Endothelial cell of umbilical vein (primary cell): ENCODE measurements at regions not wholly inside any gene's neighbourhood (a gene's known extent, or its start where the extent isn't known, plus 50 kb on each side); places are given as distances from the start of the nearest gene placed in this dataset.

Source experiments
- BruUV-seq: library from RNA; stranded (reverse); fragments of 400-500 nt; replicated peaks from 2 replicates; lab custom pipeline; 2021; lab: Mats Ljungman, UMichigan
- CTCF ChIA-PET: fragments of 300-600, 350-600 bp; sonication (Branson Sonifier 250); formaldehyde crosslinking; loops from one replicate; lab custom pipeline; 2021; ENCODE audit warnings: antibody characterized with exemption, inconsistent platforms; lab: Charles Lee
- POLR2A ChIA-PET: fragments of 300-600, 350-600 bp; sonication (Branson Sonifier 250); formaldehyde crosslinking; loops from one replicate; lab custom pipeline; 2021; ENCODE audit warnings: antibody characterized with exemption, inconsistent platforms; lab: Charles Lee
- DNase-seq: peaks from one replicate; pipeline ENCODE4 v3.0.0-alpha.2; 2011; ENCODE audit warnings: low read depth, low spot score
- FAIRE-seq: peaks from 2 replicates; lab custom pipeline; 2011; peaks lifted over from hg19 to GRCh38; lab: Jason Lieb, UNC
- H2AFZ ChIP-seq: 2 replicates; pipeline ENCODE4 v1.6.0; 2012; ENCODE audit warnings: low read depth, low read length, control low read depth, inconsistent platforms
- H3K27ac ChIP-seq: 2 replicates; pipeline ENCODE4 v1.5.1; 2011; ENCODE audit warnings: low read depth, mild to moderate bottlenecking, control low read depth, low read length, moderate library complexity; ENCODE audit not compliant: insufficient read depth
- H3K27me3 ChIP-seq, 2 experiments: 2 replicates each; pipeline versions ENCODE4 v1.6.0 to v1.6.1; 2011; ENCODE audit warnings: low read length in 2 of 2, mixed read lengths in 1 of 2; ENCODE audit not compliant: control insufficient read depth in 2 of 2, insufficient read depth in 2 of 2
- H3K36me3 ChIP-seq, 2 experiments: 2 replicates in 1 of 2; 3 replicates in 1 of 2; pipeline ENCODE4 v1.5.1; 2011; ENCODE audit warnings: low read length in 2 of 2, mild to moderate bottlenecking in 1 of 2, moderate library complexity in 1 of 2; ENCODE audit not compliant: control insufficient read depth in 2 of 2, insufficient read depth in 2 of 2; ENCODE audit errors: extremely low read depth in 1 of 2
- H3K4me1 ChIP-seq: 3 replicates; pipeline ENCODE4 v1.5.1; 2011; ENCODE audit warnings: mild to moderate bottlenecking, low read length; ENCODE audit not compliant: control insufficient read depth, insufficient read depth; ENCODE audit errors: extremely low read depth
- H3K4me2 ChIP-seq: 2 replicates; pipeline ENCODE4 v1.6.1; 2011; ENCODE audit warnings: low read length, control low read depth, mixed read lengths; ENCODE audit not compliant: insufficient read depth
- H3K4me3 ChIP-seq, 3 experiments: fragments of 200-600 bp in 1 of 3; sonication (generic), shearing (Covaris generic) in 1 of 3; replicated peaks in 1 of 3; 2 replicates each; pipeline ENCODE4 v1.5.1; 2011 to 2016; ENCODE audit warnings: control low read depth in 3 of 3, low read length in 3 of 3, mild to moderate bottlenecking in 2 of 3, inconsistent platforms in 1 of 3, low read depth in 1 of 3, moderate library complexity in 1 of 3; ENCODE audit not compliant: insufficient read depth in 1 of 3
- H3K79me2 ChIP-seq: 2 replicates; pipeline ENCODE4 v1.6.0; 2012; ENCODE audit warnings: low read length, inconsistent platforms; ENCODE audit not compliant: control insufficient read depth, insufficient read depth
- H3K9ac ChIP-seq: replicated peaks from 2 replicates; pipeline ENCODE3; 2011; ENCODE audit warnings: low read length, control low read depth; ENCODE audit not compliant: insufficient read depth; ENCODE audit errors: extremely low read depth
- H3K9me1 ChIP-seq: replicated peaks from 3 replicates; pipeline ENCODE4 v1.6.0; 2011; ENCODE audit warnings: mild to moderate bottlenecking, low read length; ENCODE audit not compliant: control insufficient read depth, insufficient read depth; ENCODE audit errors: extremely low read depth
- H3K9me3 ChIP-seq: replicated peaks from 2 replicates; pipeline ENCODE4 v1.5.1; 2012; ENCODE audit warnings: low read length, inconsistent platforms; ENCODE audit not compliant: control insufficient read depth, insufficient read depth
- H4K20me1 ChIP-seq: replicated peaks from 2 replicates; pipeline ENCODE3; 2011; ENCODE audit warnings: mild to moderate bottlenecking, low read length; ENCODE audit not compliant: control insufficient read depth, insufficient read depth; ENCODE audit errors: extremely low read depth
- CTCF ChIP-seq, 2 donors: IDR thresholded peaks; 1 replicate in 1 of 2; 2 replicates in 1 of 2; pipeline ENCODE4 v1.5.1; 2011; ENCODE audit warnings: low read length in 2 of 2, mild to moderate bottlenecking in 2 of 2, moderate library complexity in 2 of 2, control low read depth in 1 of 2, inconsistent platforms in 1 of 2, low read depth in 1 of 2; ENCODE audit not compliant: insufficient read depth in 1 of 2; ENCODE audit errors: extremely low read depth in 1 of 2
- EZH2 ChIP-seq: IDR thresholded peaks from 2 replicates; pipeline ENCODE4 v1.6.1; 2012; ENCODE audit warnings: borderline replicate concordance, low read depth, mild to moderate bottlenecking, moderate library complexity, low read length, inconsistent platforms; ENCODE audit not compliant: severe bottlenecking
- FOS ChIP-seq: IDR thresholded peaks from 2 replicates; pipeline ENCODE4 v1.6.1; 2011; ENCODE audit warnings: mild to moderate bottlenecking, low read length, moderate library complexity, borderline replicate concordance; ENCODE audit not compliant: insufficient read depth
- GATA2 ChIP-seq: IDR thresholded peaks from 2 replicates; pipeline ENCODE4 v1.7.0; 2011; ENCODE audit warnings: low read depth, mild to moderate bottlenecking, moderate library complexity, mixed read lengths, low read length; ENCODE audit not compliant: insufficient read length, insufficient read depth
- JUN ChIP-seq: IDR thresholded peaks from 2 replicates; pipeline ENCODE4 v1.6.1; 2011; ENCODE audit warnings: borderline replicate concordance, low read depth; ENCODE audit not compliant: insufficient read length, insufficient read depth
- MAX ChIP-seq: IDR thresholded peaks from 2 replicates; pipeline ENCODE4 v1.6.1; 2011; ENCODE audit not compliant: insufficient read depth, insufficient read length
- MYC ChIP-seq: IDR thresholded peaks from one replicate; pipeline ENCODE4 v1.6.1; 2011; ENCODE audit warnings: mild to moderate bottlenecking, low read depth, low read length
- POLR2A ChIP-seq: IDR thresholded peaks from 2 replicates; pipeline ENCODE4 v1.6.1; 2012; ENCODE audit warnings: low read depth, mild to moderate bottlenecking, control low read depth, low read length
- POLR2AphosphoS5 ChIP-seq: IDR thresholded peaks from 2 replicates; pipeline ENCODE4 v1.6.1; 2012; ENCODE audit warnings: low read depth, mild to moderate bottlenecking, control low read depth, low read length, moderate library complexity; ENCODE audit not compliant: insufficient read depth
- dilution Hi-C: fragments of 300-500 bp; cut with MboI; formaldehyde crosslinking; loops from one replicate; pipeline ENCODE4 v1.15.0; 2019; ENCODE audit warnings: low sequenced_read_pairs; ENCODE audit not compliant: extremely low pct_ligation_motif_present
- intact Hi-C: fragments of 100-400 bp; cut with micrococcal nuclease; formaldehyde crosslinking; loops from one replicate; pipeline ENCODE4 v1.10.0; 2022

DNA sequence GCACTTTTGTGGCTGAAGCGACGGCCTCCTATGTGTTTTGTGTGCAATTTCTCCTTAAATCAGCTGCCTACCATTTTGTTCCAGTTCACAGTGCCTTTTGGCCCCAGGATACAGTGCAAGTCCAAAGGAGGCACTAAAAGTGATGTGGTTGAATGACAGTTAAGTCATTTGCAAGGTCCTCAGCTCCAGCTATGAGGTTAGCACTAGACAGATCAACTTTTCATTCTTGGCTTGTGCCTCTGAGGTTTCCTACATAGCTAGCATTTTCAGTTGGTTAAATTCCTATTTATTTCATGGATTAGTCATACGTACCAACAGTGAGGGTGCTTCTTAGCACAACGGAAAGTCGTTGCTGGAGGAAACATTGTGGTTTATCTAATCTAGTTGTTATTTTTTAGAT lies 59.3 kb upstream of the NTPCR start:
- CTCF ChIA-PET: interaction anchor here (4.1 kb wide), 1 partner anchor 11 kb away, joined by 19 read pairs; no protein-coding TSS in a partner anchor
- POLR2A ChIA-PET: no interaction called here
- no peaks in the 10 kb centered on the region for H3K27me3 ChIP-seq
- intact Hi-C loops (no loop called here), dilution Hi-C loops (no loop called here)
- BruUV-seq: no TSS peak
- no peaks in the 10 kb centered on the region for H3K36me3 ChIP-seq
- H3K4me3 ChIP-seq: no peak overlapping the region
- H3K4me1 ChIP-seq: no peaks in the 10 kb centered on the region
- TF ChIP-seq MAX: no peak
- no peak for TF ChIP-seq POLR2AphosphoS5
- no peak for TF ChIP-seq POLR2A
- no peak for TF ChIP-seq MYC
- no peak for TF ChIP-seq JUN
- no peak for TF ChIP-seq EZH2
- TF ChIP-seq FOS: no peak
- TF ChIP-seq GATA2: no peak
- no peak for TF ChIP-seq CTCF (IDR thresholded peaks at IDR 0.05; ENCODE audit: extremely low read depth in 1 of 2, insufficient read depth in 1 of 2, low read depth in 1 of 2, low read length in 2 of 2)
- H3K9me3 ChIP-seq: no peaks in the 10 kb centered on the region
- no peaks in the 10 kb centered on the region for H3K79me2 ChIP-seq
- no peaks in the 10 kb centered on the region for H4K20me1 ChIP-seq
- DNase-seq (no peak), FAIRE-seq (no peak)
- H3K9ac ChIP-seq: no peak overlapping the region
- H3K27ac ChIP-seq: no peak overlapping the region
- H3K4me2 ChIP-seq: no peak overlapping the region
- no peaks in the 10 kb centered on the region for H3K9me1 ChIP-seq
- H2AFZ ChIP-seq: no peak overlapping the region
